Astrocyte of the spinal cord (primary cell): ENCODE measurements at regions not wholly inside any gene's neighbourhood (a gene's known extent, or its start where the extent isn't known, plus 50 kb on each side); places are given as distances from the start of the nearest gene placed in this dataset.

Source experiments
- DNase-seq: peaks from one replicate; pipeline ENCODE4 v3.0.0; 2011; ENCODE audit warnings: low read depth, low spot score
- H3K4me3 ChIP-seq: 2 replicates; pipeline ENCODE4 v1.5.1; 2011; ENCODE audit warnings: low read depth, mild to moderate bottlenecking, low read length, moderate library complexity
- in situ Hi-C: cut with HindIII; loops from 2 replicates; pipeline ENCODE4 v1.10.0; 2017; ENCODE audit warnings: low sequenced_read_pairs
- TF ChIP-seq, protein P1 (sequence below): IDR thresholded peaks from 2 replicates; pipeline ENCODE4 v1.5.1; 2012; ENCODE audit warnings: low read depth, mild to moderate bottlenecking, low read length, inconsistent platforms

DNA sequence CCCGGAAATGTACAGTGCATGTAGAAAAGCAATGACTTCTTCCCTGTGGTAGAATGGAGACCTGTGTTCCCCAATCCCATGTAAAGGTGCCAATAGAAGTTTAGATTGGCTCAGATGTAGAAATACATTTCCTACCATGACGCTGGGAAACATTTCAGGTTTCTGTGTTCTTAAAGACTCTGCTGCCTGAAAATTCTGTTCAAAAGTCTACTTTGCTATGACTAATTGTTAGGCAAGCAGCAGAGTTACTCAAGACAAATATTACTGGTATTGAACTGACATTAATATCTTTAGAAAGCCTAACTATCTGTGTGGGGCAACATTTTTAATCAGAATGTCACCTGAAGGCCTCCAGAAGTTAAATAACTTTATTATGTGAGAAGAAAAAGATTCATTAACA lies 75.5 kb upstream of the ELL2 start:
- DNase-seq: peak; percentile 44
- H3K4me3 ChIP-seq: no peak overlapping the region
- in situ Hi-C loops: no loop called here
- TF ChIP-seq, protein P1, sequence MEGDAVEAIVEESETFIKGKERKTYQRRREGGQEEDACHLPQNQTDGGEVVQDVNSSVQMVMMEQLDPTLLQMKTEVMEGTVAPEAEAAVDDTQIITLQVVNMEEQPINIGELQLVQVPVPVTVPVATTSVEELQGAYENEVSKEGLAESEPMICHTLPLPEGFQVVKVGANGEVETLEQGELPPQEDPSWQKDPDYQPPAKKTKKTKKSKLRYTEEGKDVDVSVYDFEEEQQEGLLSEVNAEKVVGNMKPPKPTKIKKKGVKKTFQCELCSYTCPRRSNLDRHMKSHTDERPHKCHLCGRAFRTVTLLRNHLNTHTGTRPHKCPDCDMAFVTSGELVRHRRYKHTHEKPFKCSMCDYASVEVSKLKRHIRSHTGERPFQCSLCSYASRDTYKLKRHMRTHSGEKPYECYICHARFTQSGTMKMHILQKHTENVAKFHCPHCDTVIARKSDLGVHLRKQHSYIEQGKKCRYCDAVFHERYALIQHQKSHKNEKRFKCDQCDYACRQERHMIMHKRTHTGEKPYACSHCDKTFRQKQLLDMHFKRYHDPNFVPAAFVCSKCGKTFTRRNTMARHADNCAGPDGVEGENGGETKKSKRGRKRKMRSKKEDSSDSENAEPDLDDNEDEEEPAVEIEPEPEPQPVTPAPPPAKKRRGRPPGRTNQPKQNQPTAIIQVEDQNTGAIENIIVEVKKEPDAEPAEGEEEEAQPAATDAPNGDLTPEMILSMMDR: no peak

DNA sequence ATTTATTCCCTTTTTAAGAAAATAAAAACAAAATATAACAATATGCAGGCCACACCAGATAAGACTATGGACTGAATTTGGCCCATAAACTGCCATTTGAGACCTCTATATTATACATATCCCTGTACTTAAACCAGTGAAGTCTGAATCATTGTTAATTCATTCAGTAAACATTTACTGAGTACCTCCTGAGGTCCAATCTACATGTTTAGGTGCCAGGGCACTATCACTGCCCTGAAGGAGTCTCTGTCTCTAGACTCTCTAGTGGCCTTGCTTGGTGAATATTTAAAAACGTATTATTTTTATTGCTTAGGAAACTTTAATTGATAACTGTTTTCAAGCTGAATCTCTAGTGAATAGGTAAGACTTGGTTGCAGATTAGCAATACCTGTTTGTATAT lies 74.7 kb upstream of the ELL2 start:
- H3K4me3 ChIP-seq: no peak overlapping the region
- no peak for DNase-seq
- TF ChIP-seq, protein P1: no peak
- in situ Hi-C loops: no loop called here

DNA sequence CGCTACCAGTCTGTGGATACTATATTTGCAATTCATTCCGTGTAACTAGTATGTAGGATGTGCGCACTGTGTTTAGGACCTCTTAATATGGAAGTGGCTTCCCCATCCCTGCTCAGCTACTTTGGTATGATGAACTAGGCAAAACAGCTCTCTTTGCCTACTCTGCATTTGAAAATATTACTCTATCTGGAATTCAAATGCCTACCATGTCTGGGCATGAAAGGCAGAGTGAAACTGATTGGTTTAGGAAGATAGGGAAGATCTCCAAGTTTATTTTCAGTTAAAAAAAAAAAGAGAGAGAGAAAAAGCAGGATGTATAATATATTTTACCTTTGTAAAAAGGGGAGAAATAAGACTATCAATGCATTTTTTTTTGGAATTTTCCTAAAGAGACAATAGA lies 74.1 kb upstream of the ELL2 start:
- no peak overlapping the region for H3K4me3 ChIP-seq
- in situ Hi-C loops: no loop called here
- TF ChIP-seq, protein P1: no peak
- no peak for DNase-seq

DNA sequence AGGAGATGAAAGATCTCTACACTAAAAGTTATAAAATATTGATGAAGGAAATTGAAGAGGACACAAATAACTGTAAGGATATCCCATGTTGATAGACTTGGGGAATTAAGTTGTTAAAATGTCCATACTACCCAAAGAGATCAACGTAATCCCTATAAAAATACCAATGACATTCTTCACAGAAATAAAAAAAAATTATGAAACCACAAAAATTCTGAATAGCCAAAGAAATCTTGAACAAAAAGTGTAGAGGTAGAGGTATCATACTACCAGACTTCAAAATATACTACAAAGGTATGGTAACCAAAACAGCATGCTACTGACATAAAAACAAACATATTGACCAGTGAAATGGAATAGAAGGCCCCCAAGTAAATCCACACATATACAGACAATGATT lies 71.5 kb upstream of the ELL2 start:
- no peak for DNase-seq
- TF ChIP-seq, protein P1: no peak
- H3K4me3 ChIP-seq: no peak overlapping the region
- in situ Hi-C loops: no loop called here

DNA sequence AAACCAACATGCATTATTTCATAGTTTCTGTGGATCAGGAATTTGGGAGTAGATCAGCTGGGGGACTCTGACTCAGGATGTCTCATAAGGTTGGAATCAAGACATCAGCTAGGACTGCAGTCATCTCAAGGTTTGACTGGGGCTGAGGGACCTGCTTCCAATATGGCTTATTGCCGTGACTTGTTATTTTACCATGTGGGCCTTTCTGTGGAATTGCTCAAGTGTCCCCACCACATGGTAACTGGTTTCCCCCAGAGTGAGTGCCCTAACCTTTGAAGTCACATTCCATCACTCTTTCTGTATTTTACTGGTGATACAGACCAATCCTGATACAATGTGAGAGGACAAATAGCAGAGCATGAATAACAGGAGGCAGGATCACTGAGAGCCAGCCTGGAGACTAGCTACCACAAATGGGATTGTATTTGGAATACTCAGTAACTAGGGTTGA lies 70.2 kb upstream of the ELL2 start:
- H3K4me3 ChIP-seq: no peak overlapping the region
- TF ChIP-seq, protein P1: no peak
- DNase-seq: peak; percentile 58
- in situ Hi-C loops: no loop called here

DNA sequence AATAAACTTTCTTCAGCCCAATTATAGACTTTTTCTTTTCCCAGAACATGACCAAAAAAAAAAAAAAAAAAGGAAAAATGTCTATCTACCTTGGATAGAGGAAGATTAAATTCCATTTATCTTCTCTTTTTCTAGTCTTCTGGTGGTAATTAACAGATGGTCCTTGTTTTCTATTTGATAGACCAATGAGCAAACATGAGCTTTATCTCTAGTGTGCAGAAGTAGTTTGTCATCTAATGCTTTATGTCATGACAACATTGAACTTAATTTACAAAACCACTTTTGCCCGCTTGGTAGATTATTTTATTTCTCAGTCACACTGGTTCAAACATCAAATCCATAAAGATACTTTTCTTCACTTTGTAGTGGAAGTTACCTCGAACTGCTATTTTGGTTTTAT lies 69.5 kb upstream of the ELL2 start:
- H3K4me3 ChIP-seq: no peak overlapping the region
- TF ChIP-seq, protein P1: no peak
- no peak for DNase-seq
- in situ Hi-C loops: no loop called here

DNA sequence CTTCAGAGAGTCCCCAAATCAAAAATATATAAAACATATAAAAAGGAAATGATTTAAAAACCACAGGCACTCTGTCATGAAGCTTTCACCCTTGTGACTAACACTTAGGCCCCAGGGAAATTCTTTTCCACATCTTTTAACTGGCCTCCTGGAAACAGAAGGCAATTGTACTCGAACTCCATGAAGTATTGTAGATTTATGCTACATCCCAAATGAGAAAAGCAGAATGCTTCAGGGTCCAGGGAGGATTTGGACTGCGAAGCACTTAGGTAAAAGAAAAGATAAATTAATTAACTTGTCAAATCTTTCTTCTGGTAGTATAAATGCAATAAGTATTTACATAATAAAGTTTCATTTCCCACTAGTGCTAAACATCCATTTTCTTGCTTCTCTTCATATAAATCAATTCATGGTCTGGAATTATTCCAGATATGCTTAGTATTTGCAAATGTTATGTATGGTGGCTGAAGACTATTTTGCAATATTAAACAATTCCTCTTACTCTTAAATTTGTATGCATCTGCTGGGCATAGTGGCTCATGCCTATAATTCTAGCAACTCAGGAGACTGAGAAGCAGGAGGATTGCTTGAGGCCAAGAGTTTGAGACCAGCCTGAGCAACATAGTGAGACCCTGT lies 64.9 kb upstream of the ELL2 start:
- TF ChIP-seq, protein P1: no peak
- H3K4me3 ChIP-seq: no peak overlapping the region
- in situ Hi-C loops: no loop called here
- DNase-seq: peak; percentile 71
